Mononuclear cell (primary cell): ENCODE measurements at regions not wholly inside any gene's neighbourhood (a gene's known extent, or its start where the extent isn't known, plus 50 kb on each side); places are given as distances from the start of the nearest gene placed in this dataset.
"Not testable (repeated sequence)": the region's sequence is repeated elsewhere in the genome, so short reads cannot be mapped to it uniquely, and the experiment has no call there.

Experiments used
- H3K27me3 ChIP-seq: 2 replicates; pipeline ENCODE4 v1.6.0; 2011; ENCODE audit warnings: low read length, control low read depth; ENCODE audit not compliant: insufficient read depth
- H3K4me1 ChIP-seq: 2 replicates; pipeline ENCODE4 v1.5.1; 2011; ENCODE audit warnings: mild to moderate bottlenecking, low read length, control low read depth; ENCODE audit not compliant: insufficient read depth
- H3K4me3 ChIP-seq: 2 replicates; pipeline ENCODE4 v1.5.1; 2011; ENCODE audit warnings: mild to moderate bottlenecking, low read length, moderate library complexity
- H3K9me3 ChIP-seq: 2 replicates; pipeline ENCODE4 v1.5.1; 2011; ENCODE audit warnings: low read depth, mild to moderate bottlenecking, control low read depth, low read length

- no peak overlapping the region for H3K4me3 ChIP-seq
Observed at GRCh38 chr5:158056130-158056825, 197.3 kb upstream of the CLINT1 start.

GRCh38 chr5:158055111-158055501 lies 196.2 kb upstream of the CLINT1 start:
- no peaks in the 10 kb centered on the region for H3K4me1 ChIP-seq
- peaks cover 3% of the 10 kb centered on the region for H3K27me3 ChIP-seq
- no peak overlapping the region for H3K4me3 ChIP-seq
- H3K9me3 ChIP-seq = no peaks in the 10 kb centered on the region

More at GRCh38 chr5:158056130-158056825, 197.3 kb upstream of the CLINT1 start:
- H3K27me3 ChIP-seq = peaks cover 3% of the 10 kb centered on the region
- H3K9me3 ChIP-seq = no peaks in the 10 kb centered on the region
- no peaks in the 10 kb centered on the region for H3K4me1 ChIP-seq

- peaks cover 3% of the 10 kb centered on the region for H3K27me3 ChIP-seq
- H3K4me1 ChIP-seq = no peaks in the 10 kb centered on the region
- no peak overlapping the region for H3K4me3 ChIP-seq
- H3K9me3 ChIP-seq = no peaks in the 10 kb centered on the region
Observed at GRCh38 chr5:158054223-158055110, 195.5 kb upstream of the CLINT1 start.

GRCh38 chr5:158051036-158051435 lies 192.1 kb upstream of the CLINT1 start:
- peaks cover 3% of the 10 kb centered on the region for H3K27me3 ChIP-seq
- H3K9me3 ChIP-seq = no peaks in the 10 kb centered on the region
- no peak overlapping the region for H3K4me3 ChIP-seq
- no peaks in the 10 kb centered on the region for H3K4me1 ChIP-seq

- Histone ChIP-seq H3K4me1 (no peaks in the 10 kb centered on the region), H3K4me3 (no peak overlapping the region), H3K27me3 (peaks cover 3% of the 10 kb centered on the region), H3K9me3 (no peaks in the 10 kb centered on the region)
Observed at GRCh38 chr5:158050421-158050820, 191.5 kb upstream of the CLINT1 start.

GRCh38 chr5:158049459-158049858 lies 190.5 kb upstream of the CLINT1 start:
- Histone ChIP-seq H3K4me3 (no peak overlapping the region), H3K9me3 (no peaks in the 10 kb centered on the region), H3K27me3 (peaks cover 3% of the 10 kb centered on the region), H3K4me1 (no peaks in the 10 kb centered on the region)

- H3K4me3 ChIP-seq = no peak overlapping the region
- H3K9me3 ChIP-seq = no peaks in the 10 kb centered on the region
- H3K27me3 ChIP-seq = no peaks in the 10 kb centered on the region
- H3K4me1 ChIP-seq = no peaks in the 10 kb centered on the region
Observed at GRCh38 chr5:158045696-158046095, 186.8 kb upstream of the CLINT1 start.

GRCh38 chr5:158039911-158040347 lies 181.0 kb upstream of the CLINT1 start:
- Histone ChIP-seq H3K27me3 (no peaks in the 10 kb centered on the region), H3K9me3 (peaks cover under 1% of the 10 kb centered on the region), H3K4me3 (no peak overlapping the region), H3K4me1 (no peaks in the 10 kb centered on the region)

- H3K4me1 ChIP-seq = no peaks in the 10 kb centered on the region
Observed at GRCh38 chr5:158039441-158039840, 180.5 kb upstream of the CLINT1 start.

GRCh38 chr5:158036983-158037595 lies 178.1 kb upstream of the CLINT1 start:
- not testable (repeated sequence) for H3K9me3 ChIP-seq, H3K4me3 ChIP-seq, H3K4me1 ChIP-seq, H3K27me3 ChIP-seq

More at GRCh38 chr5:158039441-158039840, 180.5 kb upstream of the CLINT1 start:
- Histone ChIP-seq H3K27me3 (no peaks in the 10 kb centered on the region), H3K4me3 (no peak overlapping the region), H3K9me3 (peaks cover 5% of the 10 kb centered on the region)

- H3K27me3 ChIP-seq, H3K9me3 ChIP-seq, H3K4me1 ChIP-seq, H3K4me3 ChIP-seq: not testable (repeated sequence)
Observed at GRCh38 chr5:158034586-158034985, 175.6 kb upstream of the CLINT1 start.

- H3K4me3 ChIP-seq = no peak overlapping the region
- H3K4me1 ChIP-seq = no peaks in the 10 kb centered on the region
- H3K27me3 ChIP-seq = no peaks in the 10 kb centered on the region
- H3K9me3 ChIP-seq = peaks cover 5% of the 10 kb centered on the region
Observed at GRCh38 chr5:158033724-158034123, 174.8 kb upstream of the CLINT1 start.

GRCh38 chr5:158033076-158033475 lies 174.1 kb upstream of the CLINT1 start:
- Histone ChIP-seq H3K4me3 (no peak overlapping the region), H3K27me3 (no peaks in the 10 kb centered on the region), H3K9me3 (peaks cover 5% of the 10 kb centered on the region), H3K4me1 (no peaks in the 10 kb centered on the region)

- H3K4me3 ChIP-seq = no peak overlapping the region
- no peaks in the 10 kb centered on the region for H3K27me3 ChIP-seq
- H3K9me3 ChIP-seq = peaks cover 5% of the 10 kb centered on the region
- H3K4me1 ChIP-seq = no peaks in the 10 kb centered on the region
Observed at GRCh38 chr5:158032246-158032645, 173.3 kb upstream of the CLINT1 start.
